GM13977 (cell line): ENCODE measurements at regions not wholly inside any gene's neighbourhood (a gene's known extent, or its start where the extent isn't known, plus 50 kb on each side); places are given as distances from the start of the nearest gene placed in this dataset.
"Not testable (repeated sequence)": the region's sequence is repeated elsewhere in the genome, so short reads cannot be mapped to it uniquely, and the experiment has no call there.

Experiments
- DNase-seq: peaks from one replicate; pipeline ENCODE4 v3.0.0; 2012; ENCODE audit warnings: low spot score
- in situ Hi-C: fragments of 300-500 bp; cut with MboI; formaldehyde crosslinking; loops from one replicate; pipeline ENCODE4 v1.12.0; 2022; ENCODE audit warnings: low sequenced_read_pairs, low pct_unique_long_range_greater_than_20kb, mixed read lengths, inconsistent platforms; ENCODE audit not compliant: unreplicated experiment
- TF ChIP-seq, protein P1 (sequence below): IDR thresholded peaks from 2 replicates; pipeline ENCODE4 v1.5.1; 2012; ENCODE audit warnings: mild to moderate bottlenecking, control low read depth; ENCODE audit not compliant: insufficient read depth; ENCODE audit errors: extremely low read depth, missing control alignments

DNA sequence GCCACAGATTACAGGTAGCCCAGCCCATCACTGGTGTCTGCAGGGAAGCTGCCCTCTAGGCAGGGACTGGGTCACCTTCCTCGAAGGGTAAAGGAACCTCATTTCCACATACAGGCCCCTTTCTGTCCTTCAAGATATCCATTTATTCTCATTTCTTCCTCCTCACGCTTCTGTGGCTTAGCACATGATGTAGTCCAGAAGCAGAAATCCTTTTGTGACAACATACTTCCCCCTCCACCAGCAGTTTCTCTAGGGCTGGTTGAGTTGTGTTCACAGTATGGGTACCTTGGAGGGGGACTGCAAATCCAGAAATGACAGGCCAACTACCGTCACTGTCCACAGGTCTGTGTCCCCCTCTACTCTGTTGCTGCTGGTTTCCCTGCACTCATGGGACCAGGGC, 364.9 kb downstream of the ANAPC1 start:
- in situ Hi-C loops: no loop called here
- TF ChIP-seq, protein P1, sequence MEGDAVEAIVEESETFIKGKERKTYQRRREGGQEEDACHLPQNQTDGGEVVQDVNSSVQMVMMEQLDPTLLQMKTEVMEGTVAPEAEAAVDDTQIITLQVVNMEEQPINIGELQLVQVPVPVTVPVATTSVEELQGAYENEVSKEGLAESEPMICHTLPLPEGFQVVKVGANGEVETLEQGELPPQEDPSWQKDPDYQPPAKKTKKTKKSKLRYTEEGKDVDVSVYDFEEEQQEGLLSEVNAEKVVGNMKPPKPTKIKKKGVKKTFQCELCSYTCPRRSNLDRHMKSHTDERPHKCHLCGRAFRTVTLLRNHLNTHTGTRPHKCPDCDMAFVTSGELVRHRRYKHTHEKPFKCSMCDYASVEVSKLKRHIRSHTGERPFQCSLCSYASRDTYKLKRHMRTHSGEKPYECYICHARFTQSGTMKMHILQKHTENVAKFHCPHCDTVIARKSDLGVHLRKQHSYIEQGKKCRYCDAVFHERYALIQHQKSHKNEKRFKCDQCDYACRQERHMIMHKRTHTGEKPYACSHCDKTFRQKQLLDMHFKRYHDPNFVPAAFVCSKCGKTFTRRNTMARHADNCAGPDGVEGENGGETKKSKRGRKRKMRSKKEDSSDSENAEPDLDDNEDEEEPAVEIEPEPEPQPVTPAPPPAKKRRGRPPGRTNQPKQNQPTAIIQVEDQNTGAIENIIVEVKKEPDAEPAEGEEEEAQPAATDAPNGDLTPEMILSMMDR: no peak
- DNase-seq: no peak

- DNase-seq: no peak
- TF ChIP-seq, protein P1: no peak
- in situ Hi-C loops: no loop called here
Measured at GRCh38 chr2:111522231-111522768, 361.7 kb downstream of the ANAPC1 start.

DNA sequence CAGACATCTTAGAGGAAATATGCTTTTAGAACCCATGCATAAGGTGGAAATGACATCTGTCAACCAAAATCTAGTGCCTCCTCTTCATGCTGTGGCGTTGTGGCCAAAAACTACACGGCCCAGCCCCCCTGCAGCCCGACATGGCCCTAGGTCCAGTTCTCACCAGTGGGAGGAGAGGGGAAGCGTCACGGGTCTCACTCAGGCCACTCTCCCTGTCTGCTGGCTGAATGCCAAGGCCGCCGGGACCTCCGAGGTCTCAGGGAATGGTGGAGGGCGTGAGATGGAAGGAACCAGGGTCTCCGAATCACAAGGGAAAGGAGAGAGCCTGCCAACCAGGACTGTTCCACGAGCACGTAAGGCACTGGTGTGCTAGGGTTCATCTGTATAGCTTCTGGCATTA, 361.0 kb downstream of the ANAPC1 start:
- DNase-seq: no peak
- in situ Hi-C loops: no loop called here
- TF ChIP-seq, protein P1: no peak

DNA sequence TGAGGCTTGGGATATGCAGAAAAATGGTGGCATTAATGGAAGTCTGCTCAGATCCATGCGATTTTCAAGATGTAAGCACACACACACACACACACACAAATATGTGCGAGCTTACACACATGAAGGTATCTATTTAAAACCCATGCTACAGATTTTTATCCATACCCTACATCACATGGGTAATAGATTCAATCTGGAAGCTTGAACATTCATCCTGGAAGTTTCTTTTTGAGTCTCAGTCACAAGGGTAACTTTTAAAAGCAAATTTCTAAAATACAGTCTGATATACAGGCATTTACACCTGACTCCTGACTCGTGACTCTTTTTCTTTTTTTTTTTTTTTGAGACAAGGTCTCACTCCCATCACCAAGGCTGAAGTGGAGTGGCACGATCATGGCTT, 359.0 kb downstream of the ANAPC1 start:
- DNase-seq, in situ Hi-C loops: not testable (repeated sequence)

GRCh38 chr2:111526041-111526639, 357.9 kb downstream of the ANAPC1 start:
- DNase-seq, in situ Hi-C loops: not testable (repeated sequence)

DNA sequence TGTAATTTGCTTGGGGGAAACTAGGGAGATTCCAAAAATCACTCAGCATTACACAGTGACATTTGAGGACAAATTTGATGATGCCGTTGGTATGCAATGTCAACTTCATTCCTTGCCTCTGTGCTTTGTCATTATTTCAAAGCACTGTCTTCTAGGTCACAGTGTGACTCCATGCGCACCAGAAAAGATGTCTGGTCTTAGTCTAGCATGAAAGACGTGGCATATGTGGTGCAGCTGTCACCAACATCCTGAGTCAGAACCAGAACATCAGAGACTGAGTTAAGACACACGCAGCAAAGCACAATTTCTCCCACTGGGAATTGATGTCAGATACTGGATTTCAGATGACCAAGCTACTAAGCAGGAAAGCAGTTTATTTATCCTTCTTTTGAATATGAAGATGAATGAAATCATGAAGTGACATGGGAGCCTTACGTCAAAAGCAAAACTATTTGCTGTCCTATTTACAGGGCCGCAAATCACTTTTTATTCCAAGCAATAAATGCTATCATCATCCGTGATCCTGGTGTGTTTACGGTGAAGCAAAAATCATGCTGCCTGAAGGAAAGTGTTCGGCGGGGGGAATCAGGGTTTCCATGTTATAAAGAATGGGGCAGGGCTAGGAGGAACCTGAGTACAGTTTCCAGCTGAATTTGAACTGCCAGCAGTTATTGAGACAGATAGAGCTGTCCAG, 356.1 kb downstream of the ANAPC1 start:
- in situ Hi-C loops, DNase-seq: not testable (repeated sequence)

DNA sequence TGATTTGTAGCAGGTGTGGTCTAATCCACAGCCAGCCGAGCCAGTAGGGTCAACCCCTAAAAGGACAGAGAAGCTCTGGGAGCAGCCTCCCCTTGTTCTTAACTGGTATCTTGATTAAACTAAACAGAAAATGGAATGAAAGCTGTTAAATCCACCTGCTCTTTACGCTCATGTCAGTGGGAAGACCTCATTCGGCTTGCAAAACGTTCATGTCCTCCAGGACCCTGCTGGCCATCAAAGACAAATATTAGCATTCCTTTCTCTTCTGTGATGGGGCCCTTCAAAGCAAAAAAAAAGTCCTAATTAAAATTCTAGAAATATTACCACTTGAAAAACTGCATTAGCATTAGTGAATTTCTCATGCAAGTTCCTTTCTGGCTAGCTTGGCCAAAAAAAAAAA, 355.0 kb downstream of the ANAPC1 start:
- in situ Hi-C loops, DNase-seq: not testable (repeated sequence)

- in situ Hi-C loops, DNase-seq: not testable (repeated sequence)
Measured at GRCh38 chr2:111530239-111530965, 353.6 kb downstream of the ANAPC1 start.

GRCh38 chr2:111532682-111533556, 351.1 kb downstream of the ANAPC1 start:
- DNase-seq, in situ Hi-C loops: not testable (repeated sequence)

DNA sequence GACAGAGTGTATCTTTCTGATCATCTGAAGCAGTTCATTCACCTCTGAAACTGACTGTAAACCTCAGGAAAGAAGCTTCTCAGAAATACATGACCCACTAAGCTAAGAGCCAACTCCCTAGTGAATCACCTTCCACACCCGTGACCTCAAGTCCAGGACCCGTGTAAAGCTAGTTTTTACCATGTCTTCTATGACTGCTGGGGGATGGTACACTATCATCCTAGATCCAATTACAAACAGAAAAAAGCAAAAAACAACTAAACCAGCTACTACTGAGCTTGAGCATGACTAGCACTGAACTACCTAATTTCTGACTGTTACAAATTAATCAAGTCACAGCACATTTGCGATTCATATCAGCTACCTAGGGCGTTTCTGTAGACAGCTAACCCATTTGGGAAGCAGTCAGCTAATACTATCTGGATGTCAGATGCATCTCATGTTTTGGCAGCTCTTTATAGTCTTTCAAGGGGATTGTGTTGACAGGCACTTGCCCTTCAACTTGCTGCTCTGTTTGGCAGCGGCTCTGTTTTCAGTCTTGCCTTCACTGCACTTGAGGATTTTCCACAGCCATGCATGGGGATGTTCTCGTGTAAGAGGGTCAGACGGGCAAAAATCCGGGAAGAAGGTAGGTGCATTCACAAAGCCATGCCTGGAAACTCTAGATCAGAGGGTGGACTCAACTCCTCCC, 350.3 kb downstream of the ANAPC1 start:
- in situ Hi-C loops, DNase-seq: not testable (repeated sequence)
